ENCODE measurements at regions not wholly inside any gene's neighbourhood (a gene's known extent, or its start where the extent isn't known, plus 50 kb on each side); places are given as distances from the start of the nearest gene placed in this dataset.

DNA sequence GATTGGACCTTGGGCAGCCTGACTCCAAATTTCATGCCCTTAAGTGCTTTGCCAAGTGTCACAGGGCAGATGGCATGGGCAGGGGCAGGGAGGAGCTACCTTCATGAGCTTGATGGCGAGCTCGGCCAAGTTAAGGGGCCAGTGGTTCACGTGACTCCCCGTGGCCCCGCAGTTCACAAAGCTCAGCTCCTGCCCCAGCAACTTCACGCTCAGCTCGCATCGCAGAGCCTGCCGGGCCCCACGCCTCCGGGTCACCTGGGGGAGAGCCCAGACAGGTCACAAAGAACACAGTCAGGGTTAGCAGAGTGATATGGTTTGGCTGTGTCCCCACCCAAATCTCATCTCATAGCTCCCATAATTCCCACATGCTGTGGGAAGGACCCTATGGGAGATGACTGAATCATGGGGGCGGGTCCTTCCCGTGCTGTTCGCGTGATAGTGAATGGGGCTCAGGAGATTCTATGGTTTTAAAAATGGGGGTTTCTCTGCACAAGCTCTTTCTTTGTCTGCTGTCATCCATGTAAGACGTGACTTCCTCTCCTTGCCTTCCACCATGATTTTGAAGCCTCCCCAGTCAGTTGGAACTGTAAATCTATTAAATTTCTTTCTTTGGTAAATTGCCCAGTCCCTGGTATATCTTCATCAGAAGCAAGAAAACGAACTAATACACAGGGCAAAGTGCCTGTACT, 108.1 kb downstream of the LITAF start:
- TF ChIP-seq SIN3A (IDR thresholded peaks at IDR 0.05; ENCODE audit: borderline replicate concordance, insufficient read depth, low read length) (no peak), POLR2AphosphoS5 (IDR thresholded peaks at IDR 0.05; ENCODE audit: low read depth, low read length) (no peak), TAF1 (IDR thresholded peaks at IDR 0.05; ENCODE audit: borderline replicate concordance, insufficient read depth, low read length) (no peak), FOXP2 (optimal IDR thresholded peaks at IDR 0.05; ENCODE audit: borderline replicate concordance, extremely low read depth, extremely low read length, insufficient read depth) (no peak)
- TF ChIP-seq, protein P1, sequence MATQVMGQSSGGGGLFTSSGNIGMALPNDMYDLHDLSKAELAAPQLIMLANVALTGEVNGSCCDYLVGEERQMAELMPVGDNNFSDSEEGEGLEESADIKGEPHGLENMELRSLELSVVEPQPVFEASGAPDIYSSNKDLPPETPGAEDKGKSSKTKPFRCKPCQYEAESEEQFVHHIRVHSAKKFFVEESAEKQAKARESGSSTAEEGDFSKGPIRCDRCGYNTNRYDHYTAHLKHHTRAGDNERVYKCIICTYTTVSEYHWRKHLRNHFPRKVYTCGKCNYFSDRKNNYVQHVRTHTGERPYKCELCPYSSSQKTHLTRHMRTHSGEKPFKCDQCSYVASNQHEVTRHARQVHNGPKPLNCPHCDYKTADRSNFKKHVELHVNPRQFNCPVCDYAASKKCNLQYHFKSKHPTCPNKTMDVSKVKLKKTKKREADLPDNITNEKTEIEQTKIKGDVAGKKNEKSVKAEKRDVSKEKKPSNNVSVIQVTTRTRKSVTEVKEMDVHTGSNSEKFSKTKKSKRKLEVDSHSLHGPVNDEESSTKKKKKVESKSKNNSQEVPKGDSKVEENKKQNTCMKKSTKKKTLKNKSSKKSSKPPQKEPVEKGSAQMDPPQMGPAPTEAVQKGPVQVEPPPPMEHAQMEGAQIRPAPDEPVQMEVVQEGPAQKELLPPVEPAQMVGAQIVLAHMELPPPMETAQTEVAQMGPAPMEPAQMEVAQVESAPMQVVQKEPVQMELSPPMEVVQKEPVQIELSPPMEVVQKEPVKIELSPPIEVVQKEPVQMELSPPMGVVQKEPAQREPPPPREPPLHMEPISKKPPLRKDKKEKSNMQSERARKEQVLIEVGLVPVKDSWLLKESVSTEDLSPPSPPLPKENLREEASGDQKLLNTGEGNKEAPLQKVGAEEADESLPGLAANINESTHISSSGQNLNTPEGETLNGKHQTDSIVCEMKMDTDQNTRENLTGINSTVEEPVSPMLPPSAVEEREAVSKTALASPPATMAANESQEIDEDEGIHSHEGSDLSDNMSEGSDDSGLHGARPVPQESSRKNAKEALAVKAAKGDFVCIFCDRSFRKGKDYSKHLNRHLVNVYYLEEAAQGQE (IDR thresholded peaks at IDR 0.05; ENCODE audit: insufficient read depth in 1 of 2, low read depth in 2 of 2, low read length in 2 of 2) = no peak

DNA sequence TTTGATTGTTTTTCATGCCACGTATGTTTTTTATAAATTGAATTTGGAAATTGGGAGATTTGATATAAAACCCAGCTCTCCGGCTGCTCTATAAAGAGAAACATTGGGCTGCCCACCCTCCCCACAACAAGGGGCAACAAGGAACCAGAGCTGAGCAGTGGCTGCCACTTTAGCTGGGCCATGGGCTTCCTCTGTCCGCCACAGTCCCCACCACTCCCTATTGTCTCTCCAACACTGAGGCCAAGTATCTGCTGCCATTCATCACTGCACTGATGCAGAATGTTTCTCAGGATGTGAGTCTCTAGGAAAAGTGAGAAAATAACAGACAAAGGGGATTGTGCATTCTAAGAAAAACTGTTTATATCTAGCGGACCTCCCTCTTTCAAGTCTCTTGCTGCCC, 106.8 kb downstream of the LITAF start:
- TF ChIP-seq SIN3A (IDR thresholded peaks at IDR 0.05; ENCODE audit: borderline replicate concordance, insufficient read depth, low read length) = no peak
- TF ChIP-seq POLR2AphosphoS5 (IDR thresholded peaks at IDR 0.05; ENCODE audit: low read depth, low read length) = no peak
- TF ChIP-seq, protein P1 (IDR thresholded peaks at IDR 0.05; ENCODE audit: insufficient read depth in 1 of 2, low read depth in 2 of 2, low read length in 2 of 2) = no peak
- TF ChIP-seq FOXP2 (optimal IDR thresholded peaks at IDR 0.05; ENCODE audit: borderline replicate concordance, extremely low read depth, extremely low read length, insufficient read depth) = no peak
- TF ChIP-seq TAF1 (IDR thresholded peaks at IDR 0.05; ENCODE audit: borderline replicate concordance, insufficient read depth, low read length) = no peak

DNA sequence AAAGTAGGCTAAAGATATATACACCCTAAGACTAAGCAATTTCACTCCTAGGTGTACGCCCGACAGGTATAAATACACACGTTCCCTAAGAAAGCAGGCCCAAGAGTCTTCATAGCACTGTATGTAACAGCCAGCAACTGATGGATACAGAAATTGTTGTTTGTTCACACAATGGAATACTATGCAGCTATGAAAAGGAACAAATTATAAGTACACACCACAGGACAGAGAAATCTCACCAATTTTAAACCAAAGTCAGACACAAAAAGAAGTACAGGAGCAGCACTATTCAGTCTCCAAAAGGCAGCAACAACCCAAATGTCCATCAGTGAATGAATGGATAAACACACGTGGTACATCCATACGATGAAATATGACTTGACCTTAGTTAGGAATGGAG, 106.1 kb downstream of the LITAF start:
- TF ChIP-seq FOXP2 (optimal IDR thresholded peaks at IDR 0.05; ENCODE audit: borderline replicate concordance, extremely low read depth, extremely low read length, insufficient read depth) (no peak), POLR2AphosphoS5 (IDR thresholded peaks at IDR 0.05; ENCODE audit: low read depth, low read length) (no peak), TAF1 (IDR thresholded peaks at IDR 0.05; ENCODE audit: borderline replicate concordance, insufficient read depth, low read length) (no peak), SIN3A (IDR thresholded peaks at IDR 0.05; ENCODE audit: borderline replicate concordance, insufficient read depth, low read length) (no peak)
- TF ChIP-seq, protein P1 (IDR thresholded peaks at IDR 0.05; ENCODE audit: insufficient read depth in 1 of 2, low read depth in 2 of 2, low read length in 2 of 2) = no peak

DNA sequence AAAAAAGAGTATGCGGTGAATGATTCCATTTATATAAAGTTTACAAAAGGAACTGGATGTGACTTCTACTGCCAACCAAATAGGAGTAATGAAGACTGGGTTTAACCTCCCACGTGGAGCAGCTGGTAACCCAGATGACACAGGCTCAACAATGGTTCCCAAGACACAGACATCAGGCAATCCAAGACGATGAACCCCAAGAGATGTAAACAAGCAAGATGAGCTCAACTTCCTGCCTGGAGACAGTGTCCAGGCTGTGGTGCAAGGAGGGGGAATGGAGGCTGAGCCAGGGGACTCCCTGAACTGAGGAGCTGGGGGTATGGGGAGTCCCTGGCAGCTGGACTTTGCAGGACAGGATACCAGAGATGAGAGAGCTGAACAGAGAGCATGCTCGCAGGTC, 104.7 kb downstream of the LITAF start:
- TF ChIP-seq POLR2AphosphoS5 (IDR thresholded peaks at IDR 0.05; ENCODE audit: low read depth, low read length) (no peak), FOXP2 (optimal IDR thresholded peaks at IDR 0.05; ENCODE audit: borderline replicate concordance, extremely low read depth, extremely low read length, insufficient read depth) (no peak), TAF1 (IDR thresholded peaks at IDR 0.05; ENCODE audit: borderline replicate concordance, insufficient read depth, low read length) (no peak), SIN3A (IDR thresholded peaks at IDR 0.05; ENCODE audit: borderline replicate concordance, insufficient read depth, low read length) (no peak)
- TF ChIP-seq, protein P1 (IDR thresholded peaks at IDR 0.05; ENCODE audit: insufficient read depth in 1 of 2, low read depth in 2 of 2, low read length in 2 of 2) = no peak

All from PFSK-1 (cell line).